ENCODE measurements at regions not wholly inside any gene's neighbourhood (a gene's known extent, or its start where the extent isn't known, plus 50 kb on each side); places are given as distances from the start of the nearest gene placed in this dataset.
"Not testable (repeated sequence)": the region's sequence is repeated elsewhere in the genome, so short reads cannot be mapped to it uniquely, and the experiment has no call there.

GRCh38 chr4:72860766-72861165 lies 208.8 kb downstream of the COX18 start:
- no peak for DNase-seq
- no peak for ATAC-seq
- ChIA-PET POLR2A (no interaction called here), CTCF (no interaction called here)
- Mint-ChIP-seq H3K27me3 (ENCODE audit: low read depth) (no peaks in the 10 kb centered on the region), H3K36me3 (ENCODE audit: low read depth) (no peaks in the 10 kb centered on the region), H3K9me3 (ENCODE audit: insufficient read depth) (no peaks in the 10 kb centered on the region), H3K4me3 (no peak overlapping the region), H3K27ac (no peak overlapping the region), H3K4me1 (ENCODE audit: low read depth) (no peaks in the 10 kb centered on the region)

DNA sequence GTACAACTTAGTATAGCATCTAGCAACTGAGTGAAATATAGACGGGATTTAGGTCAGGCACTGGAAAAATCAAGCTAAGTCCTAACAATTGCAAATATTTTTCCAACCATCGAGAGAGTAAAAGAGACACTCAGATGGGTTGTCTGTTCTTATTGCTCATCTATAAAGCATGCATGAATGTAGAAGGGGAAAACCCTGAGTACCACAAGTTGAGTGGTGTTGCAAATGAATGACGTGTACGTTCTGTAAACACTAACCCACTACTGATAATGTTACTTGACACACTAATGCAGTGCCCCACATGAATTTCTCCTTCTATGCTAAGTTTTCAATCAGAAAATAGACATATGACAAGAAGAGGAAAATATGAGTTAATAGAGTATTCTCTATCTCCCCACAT lies 211.2 kb downstream of the COX18 start:
- CTCF ChIA-PET, result no interaction called here

GRCh38 chr4:72857787-72858186 lies 211.7 kb downstream of the COX18 start:
- ATAC-seq (no peak), DNase-seq (no peak)
- POLR2A ChIA-PET, result no interaction called here
- Mint-ChIP-seq H3K27ac (no peak overlapping the region), H3K27me3 (ENCODE audit: low read depth) (peaks cover 3% of the 10 kb centered on the region), H3K4me1 (ENCODE audit: low read depth) (no peaks in the 10 kb centered on the region), H3K36me3 (ENCODE audit: low read depth) (no peaks in the 10 kb centered on the region), H3K9me3 (ENCODE audit: insufficient read depth) (no peaks in the 10 kb centered on the region), H3K4me3 (no peak overlapping the region)
- CTCF ChIA-PET, result no interaction called here

More for the DNA sequence above, 211.2 kb downstream of the COX18 start:
- DNase-seq (no peak), ATAC-seq (no peak)
- no peak overlapping the region for H3K27ac Mint-ChIP-seq
- H3K9me3 Mint-ChIP-seq (ENCODE audit: insufficient read depth), result no peaks in the 10 kb centered on the region
- H3K36me3 Mint-ChIP-seq (ENCODE audit: low read depth), result no peaks in the 10 kb centered on the region
- H3K4me3 Mint-ChIP-seq, result no peak overlapping the region
- POLR2A ChIA-PET, result no interaction called here
- no peaks in the 10 kb centered on the region for H3K4me1 Mint-ChIP-seq (ENCODE audit: low read depth)
- H3K27me3 Mint-ChIP-seq (ENCODE audit: low read depth), result peaks cover 3% of the 10 kb centered on the region

GRCh38 chr4:72857216-72857615 lies 212.3 kb downstream of the COX18 start:
- no peak for ATAC-seq
- H3K36me3 Mint-ChIP-seq (ENCODE audit: low read depth), result no peaks in the 10 kb centered on the region
- no peaks in the 10 kb centered on the region for H3K9me3 Mint-ChIP-seq (ENCODE audit: insufficient read depth)
- H3K4me3 Mint-ChIP-seq, result no peak overlapping the region
- ChIA-PET POLR2A (no interaction called here), CTCF (no interaction called here)
- no peak for DNase-seq
- no peak overlapping the region for H3K27ac Mint-ChIP-seq
- peaks cover 3% of the 10 kb centered on the region for H3K27me3 Mint-ChIP-seq (ENCODE audit: low read depth)
- H3K4me1 Mint-ChIP-seq (ENCODE audit: low read depth), result no peaks in the 10 kb centered on the region

DNA sequence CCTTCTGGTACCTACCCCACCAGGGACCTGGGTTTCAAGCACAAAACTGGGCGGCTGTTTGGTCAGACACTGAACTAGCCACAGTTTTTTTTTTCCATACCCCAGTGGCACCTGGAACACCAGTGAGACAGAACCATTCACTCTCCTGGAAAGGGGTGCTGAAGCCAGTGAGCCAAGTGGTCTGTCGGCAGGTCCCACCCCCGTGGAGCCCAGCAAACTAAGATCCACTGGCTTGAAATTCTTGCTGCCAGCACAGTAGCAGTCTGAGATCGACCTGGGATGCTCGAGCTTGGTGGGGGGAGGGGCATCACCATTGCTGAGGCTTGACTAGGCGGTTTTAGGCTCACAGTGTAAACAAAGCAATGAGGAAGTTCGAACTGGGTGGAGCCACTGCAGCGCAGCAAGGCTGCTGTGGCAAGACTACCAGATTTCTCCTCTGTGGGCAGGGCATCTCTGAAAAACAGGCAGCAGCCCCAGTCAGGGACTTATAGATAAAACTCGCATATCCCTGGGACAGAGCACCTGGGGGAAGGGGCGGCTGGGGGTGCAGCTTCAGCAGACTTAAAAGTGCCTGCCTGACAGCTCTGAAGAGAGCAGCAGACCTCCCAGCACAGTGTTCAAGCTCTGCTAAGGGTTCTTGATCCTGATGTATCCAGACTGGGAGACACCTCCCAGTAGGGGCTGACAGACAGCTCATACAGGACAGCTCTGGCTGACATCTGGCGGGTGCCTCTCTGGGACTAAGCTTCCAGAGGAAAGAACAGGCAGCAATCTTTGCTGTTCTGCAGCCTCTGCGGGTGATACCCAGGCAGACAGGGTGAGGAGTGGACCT lies 223.0 kb downstream of the COX18 start:
- POLR2A ChIA-PET, result no interaction called here
- Mint-ChIP-seq H3K27ac (no peak overlapping the region), H3K27me3 (ENCODE audit: low read depth) (no peaks in the 10 kb centered on the region), H3K4me1 (ENCODE audit: low read depth) (no peaks in the 10 kb centered on the region), H3K9me3 (ENCODE audit: insufficient read depth) (no peaks in the 10 kb centered on the region), H3K36me3 (ENCODE audit: low read depth) (no peaks in the 10 kb centered on the region), H3K4me3 (no peak overlapping the region)
- ATAC-seq, result no peak
- no peak for DNase-seq
- CTCF ChIA-PET, result no interaction called here

GRCh38 chr4:72843466-72843865 lies 226.1 kb downstream of the COX18 start:
- Mint-ChIP-seq H3K4me3 (no peak overlapping the region), H3K36me3 (ENCODE audit: low read depth) (no peaks in the 10 kb centered on the region), H3K9me3 (ENCODE audit: insufficient read depth) (no peaks in the 10 kb centered on the region), H3K27me3 (ENCODE audit: low read depth) (no peaks in the 10 kb centered on the region), H3K4me1 (ENCODE audit: low read depth) (no peaks in the 10 kb centered on the region), H3K27ac (no peak overlapping the region)
- no peak for DNase-seq
- ChIA-PET POLR2A (no interaction called here), CTCF (no interaction called here)
- ATAC-seq, result no peak

DNA sequence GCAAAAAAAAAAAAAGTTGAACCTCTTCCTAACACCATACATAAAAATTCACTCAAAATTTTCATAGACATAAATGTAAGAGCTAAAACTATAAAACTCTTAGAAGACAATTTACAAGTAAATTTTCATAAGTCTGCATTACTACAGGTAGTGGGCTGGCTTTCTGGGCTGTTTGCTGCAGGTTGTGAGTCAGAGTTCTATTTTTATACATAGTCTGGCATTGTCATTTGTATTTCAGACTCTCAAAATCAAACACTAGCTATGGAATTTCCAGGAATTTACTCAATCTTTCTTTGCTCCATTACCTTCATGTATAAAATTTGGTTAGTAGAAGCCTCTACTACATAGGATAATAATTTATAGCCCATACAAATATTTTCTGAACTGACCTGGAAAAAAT lies 227.2 kb downstream of the COX18 start:
- H3K27me3 Mint-ChIP-seq (ENCODE audit: low read depth), result no peaks in the 10 kb centered on the region
- H3K4me3 Mint-ChIP-seq, result no peak overlapping the region
- H3K36me3 Mint-ChIP-seq (ENCODE audit: low read depth), result no peaks in the 10 kb centered on the region
- ChIA-PET CTCF (no interaction called here), POLR2A (no interaction called here)
- no peaks in the 10 kb centered on the region for H3K9me3 Mint-ChIP-seq (ENCODE audit: insufficient read depth)
- H3K4me1 Mint-ChIP-seq (ENCODE audit: low read depth), result no peaks in the 10 kb centered on the region
- no peak for ATAC-seq
- DNase-seq, result no peak
- H3K27ac Mint-ChIP-seq, result no peak overlapping the region

- H3K27ac Mint-ChIP-seq; H3K27me3 Mint-ChIP-seq (ENCODE audit: low read depth); H3K9me3 Mint-ChIP-seq (ENCODE audit: insufficient read depth); POLR2A ChIA-PET; ATAC-seq; H3K4me3 Mint-ChIP-seq; H3K36me3 Mint-ChIP-seq (ENCODE audit: low read depth); CTCF ChIA-PET; DNase-seq; H3K4me1 Mint-ChIP-seq (ENCODE audit: low read depth): not testable (repeated sequence)
These were observed 229.3 kb downstream of the COX18 start for GRCh38 chr4:72840166-72840565.

DNA sequence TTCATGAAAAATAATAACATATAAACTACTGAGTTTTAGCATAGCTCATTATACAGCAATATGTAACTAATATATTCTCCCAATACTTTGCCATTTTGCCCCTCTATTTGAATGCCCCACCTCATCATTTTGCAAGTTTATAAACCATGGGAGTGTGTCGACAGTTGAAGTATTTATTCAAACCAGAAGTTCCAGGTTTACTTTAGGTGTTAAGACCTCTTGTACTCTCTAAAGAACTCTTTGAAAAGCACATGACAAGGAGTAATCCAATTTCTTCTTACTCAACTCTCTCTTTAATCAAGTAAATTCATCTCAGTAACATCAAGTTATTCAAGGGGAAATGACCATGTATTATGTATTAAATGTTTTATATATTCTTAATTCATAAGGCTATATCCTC lies 240.7 kb downstream of the COX18 start:
- no peak for ATAC-seq
- CTCF ChIA-PET, result no interaction called here
- H3K9me3 Mint-ChIP-seq (ENCODE audit: insufficient read depth), result no peaks in the 10 kb centered on the region

DNA sequence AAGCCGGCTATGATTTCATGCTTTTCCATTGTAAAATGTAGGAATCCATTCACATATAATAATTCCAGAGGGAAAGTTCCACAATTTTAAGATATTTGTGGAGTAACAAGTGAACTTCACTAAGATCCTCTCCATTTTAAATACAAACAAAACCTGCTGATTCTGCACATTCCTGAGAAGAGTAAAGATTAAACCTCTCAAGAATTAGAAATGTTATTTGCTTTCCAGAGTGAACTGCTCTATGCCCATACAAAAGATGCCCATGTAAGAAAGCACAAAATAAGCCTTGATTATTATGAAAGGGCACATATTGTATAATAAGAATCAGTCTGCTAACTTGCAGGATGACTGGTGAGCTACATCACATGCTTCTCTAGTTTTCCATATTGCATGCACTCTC lies 241.5 kb downstream of the COX18 start:
- H3K4me3 Mint-ChIP-seq, result no peak overlapping the region
- no peak overlapping the region for H3K27ac Mint-ChIP-seq
- no peaks in the 10 kb centered on the region for H3K27me3 Mint-ChIP-seq (ENCODE audit: low read depth)
- POLR2A ChIA-PET, result no interaction called here
- no peak for DNase-seq
- CTCF ChIA-PET, result no interaction called here
- H3K9me3 Mint-ChIP-seq (ENCODE audit: insufficient read depth), result no peaks in the 10 kb centered on the region
- ATAC-seq, result no peak
- H3K4me1 Mint-ChIP-seq (ENCODE audit: low read depth), result no peaks in the 10 kb centered on the region
- H3K36me3 Mint-ChIP-seq (ENCODE audit: low read depth), result no peaks in the 10 kb centered on the region

More for the DNA sequence above, 240.7 kb downstream of the COX18 start:
- DNase-seq, result no peak
- Mint-ChIP-seq H3K36me3 (ENCODE audit: low read depth) (no peaks in the 10 kb centered on the region), H3K4me3 (no peak overlapping the region), H3K27ac (no peak overlapping the region), H3K27me3 (ENCODE audit: low read depth) (no peaks in the 10 kb centered on the region), H3K4me1 (ENCODE audit: low read depth) (no peaks in the 10 kb centered on the region)
- POLR2A ChIA-PET, result no interaction called here

DNA sequence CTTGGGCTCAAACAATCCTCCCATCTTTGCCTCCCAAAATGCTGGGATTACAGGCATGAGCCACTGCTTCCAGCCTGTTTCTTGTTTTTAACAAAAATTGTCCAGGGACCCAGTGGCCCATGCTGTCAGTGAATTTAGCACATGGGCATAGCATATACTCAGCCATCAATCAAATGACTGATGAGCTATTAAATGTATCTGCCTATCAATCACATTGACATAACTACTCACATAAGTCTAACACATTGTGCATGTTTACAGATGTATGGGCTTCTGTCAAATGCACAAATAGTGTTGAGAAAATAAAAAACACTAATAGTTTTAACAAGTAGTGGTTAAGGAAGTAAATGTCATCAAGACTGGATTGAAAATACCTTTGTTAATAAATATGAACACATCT lies 249.4 kb downstream of the COX18 start:
- POLR2A ChIA-PET, result interaction anchor here (0.7 kb wide), 1 partner anchor 252 kb away, joined by 3 read pairs; no protein-coding TSS in a partner anchor
- Mint-ChIP-seq H3K9me3 (ENCODE audit: insufficient read depth) (no peaks in the 10 kb centered on the region), H3K4me3 (no peak overlapping the region), H3K36me3 (ENCODE audit: low read depth) (no peaks in the 10 kb centered on the region), H3K27me3 (ENCODE audit: low read depth) (no peaks in the 10 kb centered on the region), H3K27ac (no peak overlapping the region), H3K4me1 (ENCODE audit: low read depth) (no peaks in the 10 kb centered on the region)
- no peak for DNase-seq
- CTCF ChIA-PET, result no interaction called here
- ATAC-seq, result no peak

DNA sequence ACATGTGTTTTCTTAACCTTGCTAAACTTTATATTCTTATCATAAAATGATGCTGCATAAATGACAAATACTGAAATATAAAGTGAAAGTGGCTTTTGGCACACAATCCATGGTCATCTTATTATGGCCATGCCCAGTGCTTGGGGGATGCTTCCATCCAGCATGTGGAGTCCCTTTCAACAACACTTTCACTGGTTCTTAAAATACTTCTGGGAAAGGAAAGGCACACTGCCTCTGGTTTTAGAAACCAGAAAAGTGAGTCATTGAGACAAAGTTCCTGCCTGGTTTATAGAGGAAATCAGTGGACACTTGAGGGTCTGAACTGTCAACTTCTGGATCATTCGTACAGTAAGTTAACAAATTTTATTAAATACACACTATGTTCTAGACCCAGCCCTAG lies 248.0 kb upstream of the ADAMTS3 start:
- ChIA-PET POLR2A (no interaction called here), CTCF (no interaction called here)
- no peak overlapping the region for H3K4me3 Mint-ChIP-seq
- H3K4me1 Mint-ChIP-seq (ENCODE audit: low read depth), result no peaks in the 10 kb centered on the region
- H3K9me3 Mint-ChIP-seq (ENCODE audit: insufficient read depth), result no peaks in the 10 kb centered on the region
- H3K27me3 Mint-ChIP-seq (ENCODE audit: low read depth), result no peaks in the 10 kb centered on the region
- no peak for DNase-seq
- ATAC-seq, result no peak
- no peaks in the 10 kb centered on the region for H3K36me3 Mint-ChIP-seq (ENCODE audit: low read depth)
- no peak overlapping the region for H3K27ac Mint-ChIP-seq

- no peak for DNase-seq
- no peak overlapping the region for H3K4me3 Mint-ChIP-seq
- POLR2A ChIA-PET, result interaction anchor here (0.6 kb wide), 1 partner anchor 298 kb away, joined by 3 read pairs; no protein-coding TSS in a partner anchor
- no peak overlapping the region for H3K27ac Mint-ChIP-seq
- ATAC-seq, result no peak
- no peaks in the 10 kb centered on the region for H3K9me3 Mint-ChIP-seq (ENCODE audit: insufficient read depth)
- no peaks in the 10 kb centered on the region for H3K4me1 Mint-ChIP-seq (ENCODE audit: low read depth)
- CTCF ChIA-PET, result no interaction called here
- H3K36me3 Mint-ChIP-seq (ENCODE audit: low read depth), result no peaks in the 10 kb centered on the region
- H3K27me3 Mint-ChIP-seq (ENCODE audit: low read depth), result no peaks in the 10 kb centered on the region
These were observed 245.2 kb upstream of the ADAMTS3 start for GRCh38 chr4:72814241-72814640.
